Testis (tissue), 2 donors: ENCODE measurements at regions not wholly inside any gene's neighbourhood (a gene's known extent, or its start where the extent isn't known, plus 50 kb on each side); places are given as distances from the start of the nearest gene placed in this dataset.

Experiments used
- POLR2A ChIP-seq: fragments of 450-650 bp; IDR thresholded peaks from one replicate; pipeline ENCODE4 v1.6.1; 2017; ENCODE audit warnings: antibody characterized with exemption, mild to moderate bottlenecking, moderate library complexity
- TF ChIP-seq, protein P1 (sequence below), 3 experiments: fragments of 450-650 bp in 2 of 3; fragments of 200-600 bp in 1 of 3; sonication (generic) in 1 of 3; IDR thresholded peaks; one replicate each; pipeline ENCODE4 v1.5.1; 2016 to 2019; ENCODE audit warnings: antibody characterized with exemption in 3 of 3, mild to moderate bottlenecking in 2 of 3, moderate library complexity in 1 of 3

DNA sequence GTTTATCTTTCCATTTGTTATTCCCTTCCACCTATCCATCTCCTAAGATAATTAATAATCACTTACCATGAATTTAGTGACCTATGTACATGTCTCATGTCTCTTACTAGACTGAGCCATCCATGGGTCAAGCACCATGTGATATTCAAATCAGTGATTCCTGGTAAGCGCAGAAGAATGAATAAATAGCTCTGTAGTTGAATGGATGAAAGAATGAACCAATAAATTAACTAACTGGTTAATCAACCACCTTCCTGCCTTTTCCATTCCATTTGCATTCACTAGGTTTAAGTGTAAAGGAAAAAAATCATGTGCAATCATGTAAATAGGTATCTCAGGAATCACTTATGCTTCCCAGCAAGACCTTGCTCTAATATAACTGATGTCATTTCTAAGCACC lies 779.5 kb downstream of the NTRK3 start:
- TF ChIP-seq, protein P1, sequence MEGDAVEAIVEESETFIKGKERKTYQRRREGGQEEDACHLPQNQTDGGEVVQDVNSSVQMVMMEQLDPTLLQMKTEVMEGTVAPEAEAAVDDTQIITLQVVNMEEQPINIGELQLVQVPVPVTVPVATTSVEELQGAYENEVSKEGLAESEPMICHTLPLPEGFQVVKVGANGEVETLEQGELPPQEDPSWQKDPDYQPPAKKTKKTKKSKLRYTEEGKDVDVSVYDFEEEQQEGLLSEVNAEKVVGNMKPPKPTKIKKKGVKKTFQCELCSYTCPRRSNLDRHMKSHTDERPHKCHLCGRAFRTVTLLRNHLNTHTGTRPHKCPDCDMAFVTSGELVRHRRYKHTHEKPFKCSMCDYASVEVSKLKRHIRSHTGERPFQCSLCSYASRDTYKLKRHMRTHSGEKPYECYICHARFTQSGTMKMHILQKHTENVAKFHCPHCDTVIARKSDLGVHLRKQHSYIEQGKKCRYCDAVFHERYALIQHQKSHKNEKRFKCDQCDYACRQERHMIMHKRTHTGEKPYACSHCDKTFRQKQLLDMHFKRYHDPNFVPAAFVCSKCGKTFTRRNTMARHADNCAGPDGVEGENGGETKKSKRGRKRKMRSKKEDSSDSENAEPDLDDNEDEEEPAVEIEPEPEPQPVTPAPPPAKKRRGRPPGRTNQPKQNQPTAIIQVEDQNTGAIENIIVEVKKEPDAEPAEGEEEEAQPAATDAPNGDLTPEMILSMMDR (IDR thresholded peaks at IDR 0.05): no peak
- no peak for TF ChIP-seq POLR2A
